HCT116 (cell line): ENCODE measurements at regions not wholly inside any gene's neighbourhood (a gene's known extent, or its start where the extent isn't known, plus 50 kb on each side); places are given as distances from the start of the nearest gene placed in this dataset.
"Not testable (repeated sequence)": the region's sequence is repeated elsewhere in the genome, so short reads cannot be mapped to it uniquely, and the experiment has no call there.

Experiments
- ATAC-seq: fragments of 200-7000 bp; cut with Tn5 transposase; 2 replicates; pipeline ENCODE4 v1.9.1; 2020; ENCODE audit warnings: mild to moderate bottlenecking, moderate library complexity
- BruUV-seq: library from RNA; stranded (reverse); fragments of 400-500 nt; replicated peaks from 2 replicates; lab custom pipeline; 2021; lab: Mats Ljungman, UMichigan
- CTCF ChIA-PET: fragments of 300-600 bp; sonication (Branson Sonifier 250); formaldehyde crosslinking; loops from one replicate; lab custom pipeline; 2021; ENCODE audit warnings: antibody characterized with exemption; lab: Charles Lee
- POLR2A ChIA-PET: fragments of 300-600, 350-600 bp; sonication (Branson Sonifier 250); formaldehyde crosslinking; loops from one replicate; lab custom pipeline; 2021; ENCODE audit warnings: antibody characterized with exemption; lab: Charles Lee
- RAD21 ChIA-PET, 2 experiments: fragments of 300-600 bp; sonication (Branson Sonifier 250); formaldehyde crosslinking; loops; one replicate each; lab custom pipeline; 2023; ENCODE audit warnings: low total read pairs in 2 of 2; ENCODE audit not compliant: uncharacterized antibody in 2 of 2, unreplicated experiment in 2 of 2, low non-redundant PET in 1 of 2; lab: Charles Lee
- DNase-seq: peaks from one replicate; pipeline ENCODE4 v3.0.0-alpha.2; 2010; ENCODE audit warnings: low read depth, low spot score
- H2AFZ ChIP-seq: fragments of 200-600 bp; shearing (Covaris generic), sonication (generic); 2 replicates; pipeline ENCODE4 v1.6.1; 2017; ENCODE audit warnings: low read depth, mixed run types, mixed read lengths, antibody characterized with exemption, low read length; ENCODE audit not compliant: poor library complexity, severe bottlenecking
- H3K27ac ChIP-seq: 2 replicates; pipeline ENCODE4 v1.5.1; 2012; ENCODE audit warnings: low read depth, low read length
- H3K27me3 ChIP-seq: fragments of 200-600 bp; sonication (generic); 2 replicates; pipeline ENCODE4 v1.6.1; 2016; ENCODE audit warnings: mixed run types, low read length, mixed read lengths; ENCODE audit not compliant: insufficient read depth
- H3K36me3 ChIP-seq, 2 experiments: fragments of 200-500 bp in 1 of 2; fragments of 200-600 bp in 1 of 2; sonication (Bioruptor generic) in 1 of 2; sonication (generic) in 1 of 2; 2 replicates each; pipeline versions ENCODE4 v1.5.1 to v1.6.1; 2014 to 2016; ENCODE audit warnings: low read length in 2 of 2, inconsistent platforms in 1 of 2, mixed read lengths in 1 of 2, mixed run types in 1 of 2; ENCODE audit not compliant: insufficient read depth in 2 of 2, control insufficient read depth in 1 of 2
- H3K4me1 ChIP-seq, 2 experiments: fragments of 200-600 bp in 1 of 2; sonication (generic) in 1 of 2; 2 replicates each; pipeline versions ENCODE4 v1.5.1 to v1.6.1; 2012 to 2017; ENCODE audit warnings: low read length in 2 of 2, inconsistent platforms in 1 of 2, mild to moderate bottlenecking in 1 of 2, mixed read lengths in 1 of 2, mixed run types in 1 of 2, moderate library complexity in 1 of 2; ENCODE audit not compliant: insufficient read depth in 2 of 2, control insufficient read depth in 1 of 2
- H3K4me2 ChIP-seq: fragments of 200-600 bp; sonication (generic); 2 replicates; pipeline ENCODE4 v1.6.1; 2017; ENCODE audit warnings: mixed run types, low read length, mixed read lengths
- H3K4me3 ChIP-seq, 2 experiments: fragments of 200-600 bp in 1 of 2; sonication (generic) in 1 of 2; replicated peaks in 1 of 2; 2 replicates each; pipeline ENCODE4 v1.5.1; 2011 to 2016; ENCODE audit warnings: low read length in 2 of 2, control low read depth in 1 of 2, low read depth in 1 of 2, mild to moderate bottlenecking in 1 of 2, mixed read lengths in 1 of 2, mixed run types in 1 of 2
- H3K79me2 ChIP-seq: fragments of 200-600 bp; sonication (generic); 2 replicates; pipeline ENCODE4 v1.6.1; 2017; ENCODE audit warnings: mild to moderate bottlenecking, mixed run types, low read length, moderate library complexity, mixed read lengths; ENCODE audit not compliant: insufficient read depth
- H3K9ac ChIP-seq: fragments of 200-600 bp; sonication (generic); 2 replicates; pipeline ENCODE4 v1.6.1; 2016; ENCODE audit warnings: low read length, mixed read lengths
- H3K9me2 ChIP-seq: fragments of 200-600 bp; sonication (generic), shearing (Covaris generic); 2 replicates; pipeline ENCODE4 v1.6.1; 2017; ENCODE audit warnings: mixed run types, mild to moderate bottlenecking, moderate library complexity; ENCODE audit not compliant: insufficient read depth
- H3K9me3 ChIP-seq, 2 experiments: fragments of 200-500 bp in 1 of 2; fragments of 200-600 bp in 1 of 2; sonication (Bioruptor generic) in 1 of 2; sonication (generic) in 1 of 2; 2 replicates each; pipeline ENCODE4 v1.6.1; 2014 to 2017; ENCODE audit warnings: low read length in 2 of 2, mixed read lengths in 2 of 2, inconsistent platforms in 1 of 2, low read depth in 1 of 2, mild to moderate bottlenecking in 1 of 2, mixed run types in 1 of 2, moderate library complexity in 1 of 2; ENCODE audit not compliant: control insufficient read depth in 1 of 2, insufficient read depth in 1 of 2
- H4K20me1 ChIP-seq: fragments of 200-600 bp; sonication (generic), shearing (Covaris generic); 2 replicates; pipeline ENCODE4 v1.6.1; 2017; ENCODE audit warnings: mixed run types, mild to moderate bottlenecking, moderate library complexity; ENCODE audit not compliant: insufficient read depth
- intact Hi-C: fragments of 100-400 bp; cut with micrococcal nuclease; formaldehyde crosslinking; loops from 2 replicates; pipeline ENCODE4 v1.10.0; 2022

- H3K9me3 ChIP-seq = not testable (repeated sequence)
Measured at GRCh38 chr2:91521944-91522343, 2830.5 kb downstream of the RPIA start.

DNA sequence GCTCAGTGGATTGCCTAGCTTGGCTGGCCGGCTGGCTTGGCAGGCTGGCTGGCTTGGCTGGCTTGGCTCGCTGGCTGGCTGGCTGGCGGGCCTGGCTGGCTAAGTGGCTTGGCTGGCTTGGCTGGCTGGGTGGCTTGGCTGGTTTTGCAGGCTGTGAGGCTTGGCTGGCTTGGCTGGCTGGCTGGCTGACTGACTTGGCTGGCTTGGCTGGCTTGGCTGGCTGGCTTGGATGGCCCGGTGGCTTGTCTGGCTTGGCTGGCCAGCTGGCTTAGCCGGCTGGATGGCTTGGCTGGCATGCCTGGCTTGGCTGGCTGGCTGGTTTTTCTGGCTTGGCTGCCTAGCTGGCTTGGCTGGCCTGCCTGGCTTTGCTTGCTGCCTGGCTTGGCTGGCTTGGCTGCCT lies 2831.4 kb downstream of the RPIA start:
- H3K4me3 ChIP-seq, BruUV-seq, H3K9me2 ChIP-seq, H3K27ac ChIP-seq, H3K27me3 ChIP-seq, H3K4me1 ChIP-seq, H2AFZ ChIP-seq, RAD21 ChIA-PET, H3K4me2 ChIP-seq, ATAC-seq, POLR2A ChIA-PET, H3K9me3 ChIP-seq, intact Hi-C loops, CTCF ChIA-PET, H3K79me2 ChIP-seq, DNase-seq, H4K20me1 ChIP-seq, H3K9ac ChIP-seq, H3K36me3 ChIP-seq: not testable (repeated sequence)

More at GRCh38 chr2:91521944-91522343, 2830.5 kb downstream of the RPIA start:
- intact Hi-C loops, H3K9ac ChIP-seq, H4K20me1 ChIP-seq, BruUV-seq, H3K4me3 ChIP-seq, H3K79me2 ChIP-seq, H3K9me2 ChIP-seq, POLR2A ChIA-PET, H3K27ac ChIP-seq, H2AFZ ChIP-seq, RAD21 ChIA-PET, ATAC-seq, CTCF ChIA-PET, H3K36me3 ChIP-seq, H3K4me2 ChIP-seq, H3K4me1 ChIP-seq, DNase-seq, H3K27me3 ChIP-seq: not testable (repeated sequence)

- H3K4me1 ChIP-seq, H3K4me2 ChIP-seq, ATAC-seq, POLR2A ChIA-PET, RAD21 ChIA-PET, H3K27ac ChIP-seq, H3K27me3 ChIP-seq, H3K9me2 ChIP-seq, H3K79me2 ChIP-seq, H4K20me1 ChIP-seq, DNase-seq, H3K9me3 ChIP-seq, H3K36me3 ChIP-seq, BruUV-seq, H3K9ac ChIP-seq, CTCF ChIA-PET, intact Hi-C loops, H2AFZ ChIP-seq, H3K4me3 ChIP-seq: not testable (repeated sequence)
Measured at GRCh38 chr2:91523751-91524150, 2832.3 kb downstream of the RPIA start.

- H3K27me3 ChIP-seq, BruUV-seq, intact Hi-C loops, RAD21 ChIA-PET, DNase-seq, H2AFZ ChIP-seq, H3K4me3 ChIP-seq, H3K9me3 ChIP-seq, H4K20me1 ChIP-seq, H3K27ac ChIP-seq, H3K79me2 ChIP-seq, H3K9me2 ChIP-seq, H3K4me2 ChIP-seq, ATAC-seq, H3K36me3 ChIP-seq, CTCF ChIA-PET, POLR2A ChIA-PET, H3K4me1 ChIP-seq, H3K9ac ChIP-seq: not testable (repeated sequence)
Measured at GRCh38 chr2:91525587-91525986, 2834.1 kb downstream of the RPIA start.

GRCh38 chr2:91526083-91526482 lies 2834.6 kb downstream of the RPIA start:
- H3K9me3 ChIP-seq, DNase-seq, POLR2A ChIA-PET, H3K79me2 ChIP-seq, H3K4me2 ChIP-seq, H4K20me1 ChIP-seq, H3K4me1 ChIP-seq, intact Hi-C loops, CTCF ChIA-PET, H3K9ac ChIP-seq, H3K27ac ChIP-seq, H3K4me3 ChIP-seq, H3K9me2 ChIP-seq, H3K27me3 ChIP-seq, H2AFZ ChIP-seq, BruUV-seq, RAD21 ChIA-PET, H3K36me3 ChIP-seq, ATAC-seq: not testable (repeated sequence)
